ENCODE measurements at regions not wholly inside any gene's neighbourhood (a gene's known extent, or its start where the extent isn't known, plus 50 kb on each side); places are given as distances from the start of the nearest gene placed in this dataset.

DNA sequence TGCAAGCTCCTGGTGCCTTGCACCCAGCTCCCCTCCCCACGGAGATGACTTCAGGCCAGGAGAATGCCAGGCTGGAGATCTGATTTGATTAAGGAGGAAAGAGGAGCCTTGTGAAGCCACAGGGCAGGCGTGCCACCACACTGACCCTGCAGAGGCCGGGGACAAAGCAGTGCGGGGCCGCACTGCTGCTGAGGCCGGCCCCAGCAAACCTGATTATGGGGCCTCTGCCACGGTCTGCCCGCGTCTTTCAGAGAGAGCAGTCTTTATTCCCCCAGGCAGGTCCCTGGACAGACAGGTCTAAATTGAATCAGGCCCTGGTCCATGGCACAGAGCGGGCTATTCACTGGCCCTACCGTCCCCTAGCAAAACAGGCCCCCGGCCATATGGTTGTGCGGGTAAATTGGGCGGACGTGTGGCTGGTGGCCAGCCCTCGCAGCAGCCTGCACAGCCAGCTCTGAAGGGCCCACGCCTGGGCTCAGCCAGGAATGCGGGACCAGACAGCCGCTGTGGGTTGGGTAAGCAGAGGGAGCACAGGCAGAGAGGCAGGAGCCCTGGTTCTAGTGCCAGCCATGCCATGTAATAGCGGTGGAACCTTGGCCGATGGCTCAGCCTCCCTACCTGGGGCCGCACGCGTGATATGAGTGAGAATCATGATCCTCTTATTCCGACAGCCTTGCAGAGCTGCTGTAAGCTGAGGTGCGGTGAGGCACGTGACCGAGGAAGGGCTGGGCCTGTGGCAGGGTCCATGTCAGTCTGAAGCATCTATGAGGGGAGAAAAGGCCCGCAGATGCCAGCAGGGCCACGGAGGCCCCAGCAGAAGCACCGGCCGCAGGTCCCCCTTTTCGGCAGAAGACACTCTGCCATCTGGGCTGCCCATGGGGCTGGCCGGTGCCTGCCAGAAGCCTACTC, 97.3 kb upstream of the MYCN start:
- no peak overlapping the region for H3K4me3 Mint-ChIP-seq
- Histone ChIP-seq H3K4me3 (no peak overlapping the region), H2AFZ (peak overlapping the region; percentile 72; the same call in 1 of the 2 replicates), H3K27ac (ENCODE audit: low read depth) (no peak overlapping the region), H3K79me2 (replicated peaks; ENCODE audit: insufficient read depth) (no peaks in the 10 kb centered on the region), H3K9me2 (ENCODE audit: insufficient read depth) (no peaks in the 10 kb centered on the region), H3K27me3 (ENCODE audit: insufficient read depth) (no peaks in the 10 kb centered on the region), H3K4me2 (no peak overlapping the region), H3F3A (replicated peaks; ENCODE audit: low read depth) (no peaks in the 10 kb centered on the region), H3K36me3 (ENCODE audit: insufficient read depth) (no peaks in the 10 kb centered on the region), H4K20me1 (replicated peaks; ENCODE audit: insufficient read depth) (no peaks in the 10 kb centered on the region), H3K4me1 (ENCODE audit: insufficient read depth) (no peaks in the 10 kb centered on the region)
- H3K27me3 Mint-ChIP-seq (ENCODE audit: insufficient read depth, low read depth, poor library complexity) = peaks cover 3% of the 10 kb centered on the region
- H3K36me3 Mint-ChIP-seq (ENCODE audit: low read depth) = no peaks in the 10 kb centered on the region
- H3K27ac Mint-ChIP-seq = no peak overlapping the region
- H3K9me3 Mint-ChIP-seq = peaks cover 4% of the 10 kb centered on the region; the same call in 1 of the 3 replicates
- DNase-seq (ENCODE audit: low spot score) (no peak), ATAC-seq (peak; percentile 71)
- TF ChIP-seq STAT1 (IDR thresholded peaks at IDR 0.05; ENCODE audit: unreplicated experiment) (no peak), ZNF331 (CRISPR knock-in tag; IDR thresholded peaks at IDR 0.05; ENCODE audit: low read depth) (no peak), EZH2phosphoT487 (IDR thresholded peaks at IDR 0.05; ENCODE audit: unreplicated experiment) (no peak), ZNF114 (CRISPR knock-in tag; IDR thresholded peaks at IDR 0.05) (no peak), EZH2 (IDR thresholded peaks at IDR 0.05; ENCODE audit: low read depth, unreplicated experiment) (no peak), POLR2AphosphoS5 (IDR thresholded peaks at IDR 0.05; ENCODE audit: low read depth) (no peak), NANOG (IDR thresholded peaks at IDR 0.05; ENCODE audit: borderline replicate concordance) (no peak)
- TF ChIP-seq, protein P1, sequence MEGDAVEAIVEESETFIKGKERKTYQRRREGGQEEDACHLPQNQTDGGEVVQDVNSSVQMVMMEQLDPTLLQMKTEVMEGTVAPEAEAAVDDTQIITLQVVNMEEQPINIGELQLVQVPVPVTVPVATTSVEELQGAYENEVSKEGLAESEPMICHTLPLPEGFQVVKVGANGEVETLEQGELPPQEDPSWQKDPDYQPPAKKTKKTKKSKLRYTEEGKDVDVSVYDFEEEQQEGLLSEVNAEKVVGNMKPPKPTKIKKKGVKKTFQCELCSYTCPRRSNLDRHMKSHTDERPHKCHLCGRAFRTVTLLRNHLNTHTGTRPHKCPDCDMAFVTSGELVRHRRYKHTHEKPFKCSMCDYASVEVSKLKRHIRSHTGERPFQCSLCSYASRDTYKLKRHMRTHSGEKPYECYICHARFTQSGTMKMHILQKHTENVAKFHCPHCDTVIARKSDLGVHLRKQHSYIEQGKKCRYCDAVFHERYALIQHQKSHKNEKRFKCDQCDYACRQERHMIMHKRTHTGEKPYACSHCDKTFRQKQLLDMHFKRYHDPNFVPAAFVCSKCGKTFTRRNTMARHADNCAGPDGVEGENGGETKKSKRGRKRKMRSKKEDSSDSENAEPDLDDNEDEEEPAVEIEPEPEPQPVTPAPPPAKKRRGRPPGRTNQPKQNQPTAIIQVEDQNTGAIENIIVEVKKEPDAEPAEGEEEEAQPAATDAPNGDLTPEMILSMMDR (conservative IDR thresholded peaks at IDR 0.05; ENCODE audit: low read depth in 2 of 2) = no peak
- TF ChIP-seq, protein P2, sequence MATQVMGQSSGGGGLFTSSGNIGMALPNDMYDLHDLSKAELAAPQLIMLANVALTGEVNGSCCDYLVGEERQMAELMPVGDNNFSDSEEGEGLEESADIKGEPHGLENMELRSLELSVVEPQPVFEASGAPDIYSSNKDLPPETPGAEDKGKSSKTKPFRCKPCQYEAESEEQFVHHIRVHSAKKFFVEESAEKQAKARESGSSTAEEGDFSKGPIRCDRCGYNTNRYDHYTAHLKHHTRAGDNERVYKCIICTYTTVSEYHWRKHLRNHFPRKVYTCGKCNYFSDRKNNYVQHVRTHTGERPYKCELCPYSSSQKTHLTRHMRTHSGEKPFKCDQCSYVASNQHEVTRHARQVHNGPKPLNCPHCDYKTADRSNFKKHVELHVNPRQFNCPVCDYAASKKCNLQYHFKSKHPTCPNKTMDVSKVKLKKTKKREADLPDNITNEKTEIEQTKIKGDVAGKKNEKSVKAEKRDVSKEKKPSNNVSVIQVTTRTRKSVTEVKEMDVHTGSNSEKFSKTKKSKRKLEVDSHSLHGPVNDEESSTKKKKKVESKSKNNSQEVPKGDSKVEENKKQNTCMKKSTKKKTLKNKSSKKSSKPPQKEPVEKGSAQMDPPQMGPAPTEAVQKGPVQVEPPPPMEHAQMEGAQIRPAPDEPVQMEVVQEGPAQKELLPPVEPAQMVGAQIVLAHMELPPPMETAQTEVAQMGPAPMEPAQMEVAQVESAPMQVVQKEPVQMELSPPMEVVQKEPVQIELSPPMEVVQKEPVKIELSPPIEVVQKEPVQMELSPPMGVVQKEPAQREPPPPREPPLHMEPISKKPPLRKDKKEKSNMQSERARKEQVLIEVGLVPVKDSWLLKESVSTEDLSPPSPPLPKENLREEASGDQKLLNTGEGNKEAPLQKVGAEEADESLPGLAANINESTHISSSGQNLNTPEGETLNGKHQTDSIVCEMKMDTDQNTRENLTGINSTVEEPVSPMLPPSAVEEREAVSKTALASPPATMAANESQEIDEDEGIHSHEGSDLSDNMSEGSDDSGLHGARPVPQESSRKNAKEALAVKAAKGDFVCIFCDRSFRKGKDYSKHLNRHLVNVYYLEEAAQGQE (IDR thresholded peaks at IDR 0.05; ENCODE audit: unreplicated experiment) = no peak
- peaks cover 7% of the 10 kb centered on the region; the same call in 1 of the 3 replicates for H3K4me1 Mint-ChIP-seq

Data from GM23338 (cell line).